K562 (cell line): ENCODE measurements at regions not wholly inside any gene's neighbourhood (a gene's known extent, or its start where the extent isn't known, plus 50 kb on each side); places are given as distances from the start of the nearest gene placed in this dataset.

Experiments
- ATAC-seq: fragments of 200-7000 bp; cut with Tn5 transposase; 3 replicates; pipeline ENCODE4 v1.9.1; 2020; ENCODE audit warnings: moderate library complexity
- BruUV-seq: library from RNA; stranded (reverse); fragments of 400-500 nt; replicated peaks from 2 replicates; lab custom pipeline; 2021; lab: Mats Ljungman, UMichigan
- CTCF ChIA-PET: fragments of 300-600 bp; formaldehyde crosslinking; extraction: SDS; loops from one replicate; lab custom pipeline; 2021; ENCODE audit warnings: low intra/inter-chr PET ratio; lab: Yijun Ruan, JAX
- POLR2A ChIA-PET: fragments of 300-600, 350-650 bp; sonication (Branson Sonifier 250); formaldehyde crosslinking; extraction: SDS; loops from one replicate; lab custom pipeline; 2021; ENCODE audit warnings: antibody characterized with exemption, inconsistent platforms; lab: Yijun Ruan, JAX
- DNase-seq, 4 experiments: peaks; one replicate each; pipeline versions ENCODE4 v3.0.0 to v3.0.0-alpha.2; 2011 to 2018; ENCODE audit warnings: low spot score in 3 of 4, mixed read lengths in 3 of 4; ENCODE audit errors: extremely low read depth in 1 of 4
- FAIRE-seq: peaks from 2 replicates; lab custom pipeline; 2011; peaks lifted over from hg19 to GRCh38; lab: Jason Lieb, UNC
- H2AFZ ChIP-seq: 2 replicates; pipeline ENCODE4 v1.6.0; 2011; ENCODE audit warnings: low read depth, low read length, control low read depth, inconsistent platforms
- H3K27ac ChIP-seq: fragments of 200-600 bp; 3 replicates; pipeline ENCODE4 v1.8.0; 2011; ENCODE audit warnings: low read depth, mild to moderate bottlenecking, control low read depth, inconsistent platforms, low read length, moderate library complexity, mixed read lengths; ENCODE audit errors: extremely low read depth
- H3K27me3 ChIP-seq, 2 experiments: fragments of 300-600 bp in 1 of 2; 2 replicates in 1 of 2; 3 replicates in 1 of 2; pipeline versions ENCODE4 v1.6.0 to v1.8.0; 2011; ENCODE audit warnings: inconsistent platforms in 2 of 2, low read length in 2 of 2, mild to moderate bottlenecking in 1 of 2, mixed read lengths in 1 of 2, moderate library complexity in 1 of 2; ENCODE audit not compliant: control insufficient read depth in 2 of 2, insufficient read depth in 2 of 2
- H3K36me3 ChIP-seq: fragments of 300-600 bp; 3 replicates; pipeline ENCODE4 v1.8.0; 2011; ENCODE audit warnings: mild to moderate bottlenecking, low read length, inconsistent platforms; ENCODE audit not compliant: control insufficient read depth, insufficient read depth
- H3K4me1 ChIP-seq, 2 experiments: fragments of 200-600 bp in 1 of 2; replicated peaks in 1 of 2; 2 replicates in 1 of 2; 3 replicates in 1 of 2; pipeline versions ENCODE4 v1.5.1 to v1.8.0; 2011; ENCODE audit warnings: inconsistent platforms in 2 of 2, low read length in 2 of 2, mild to moderate bottlenecking in 1 of 2, mixed read lengths in 1 of 2, moderate library complexity in 1 of 2; ENCODE audit not compliant: control insufficient read depth in 2 of 2, insufficient read depth in 2 of 2
- H3K4me2 ChIP-seq: 2 replicates; pipeline ENCODE4 v1.6.1; 2011; ENCODE audit warnings: low read length, control low read depth, inconsistent platforms, mixed read lengths; ENCODE audit not compliant: insufficient read depth
- H3K4me3 ChIP-seq: fragments of 200-600 bp; sonication (generic), shearing (Covaris generic); 2 replicates; pipeline ENCODE4 v1.5.1; 2016; ENCODE audit warnings: control low read depth, inconsistent platforms
- H3K79me2 ChIP-seq: fragments of 200-600 bp; 3 replicates; pipeline ENCODE4 v1.8.0; 2011; ENCODE audit warnings: low read length, inconsistent platforms; ENCODE audit not compliant: control insufficient read depth, insufficient read depth
- H3K9ac ChIP-seq, 2 experiments: 2 replicates each; pipeline versions ENCODE4 v1.6.0 to v1.6.1; 2011; ENCODE audit warnings: low read depth in 2 of 2, low read length in 2 of 2, control low read depth in 1 of 2, inconsistent platforms in 1 of 2, mild to moderate bottlenecking in 1 of 2, mixed read lengths in 1 of 2; ENCODE audit not compliant: insufficient read depth in 1 of 2
- H3K9me1 ChIP-seq: one replicate; pipeline ENCODE4 v1.6.0; 2011; ENCODE audit warnings: inconsistent platforms, mild to moderate bottlenecking, low read length, moderate library complexity; ENCODE audit not compliant: control insufficient read depth, insufficient read depth
- H3K9me3 ChIP-seq: replicated peaks from 2 replicates; pipeline ENCODE4 v1.5.1; 2011; ENCODE audit warnings: low read depth, low read length, inconsistent platforms; ENCODE audit not compliant: control insufficient read depth, insufficient read depth
- H4K20me1 ChIP-seq: replicated peaks from 2 replicates; pipeline ENCODE4 v1.6.1; 2011; ENCODE audit warnings: low read length, inconsistent platforms, mixed read lengths; ENCODE audit not compliant: control insufficient read depth, insufficient read depth
- ATF1 ChIP-seq, 2 experiments: fragments of 450-650 bp in 1 of 2; IDR thresholded peaks; 2 replicates each; pipeline ENCODE4 v1.6.1; 2016; ENCODE audit warnings: missing compliant biosample characterization in 1 of 2, missing genetic modification characterization in 1 of 2
- C11orf30 ChIP-seq: fragments of 450-650 bp; IDR thresholded peaks from 2 replicates; pipeline ENCODE4 v1.6.1; 2016; ENCODE audit warnings: low read depth, mild to moderate bottlenecking
- CBFA2T3 ChIP-seq: fragments of 450-650 bp; IDR thresholded peaks from 2 replicates; pipeline ENCODE4 v1.6.1; 2017
- ELF1 ChIP-seq: fragments of 200-800 bp; sonication (Bioruptor generic); IDR thresholded peaks from 2 replicates; pipeline ENCODE4 v1.6.1; 2016; ENCODE audit warnings: missing genetic modification characterization, missing compliant biosample characterization
- FOSL1 ChIP-seq: fragments of 200-800 bp; sonication (Bioruptor generic); conservative IDR thresholded peaks from 2 replicates; pipeline ENCODE4 v1.6.1; 2016; ENCODE audit warnings: missing genetic modification characterization, missing compliant biosample characterization
- KDM1A ChIP-seq, 2 experiments: fragments of 450-650 bp; IDR thresholded peaks; 2 replicates each; pipeline ENCODE4 v1.6.1; 2016; ENCODE audit warnings: mild to moderate bottlenecking in 2 of 2
- KDM5B ChIP-seq: fragments of 200-600 bp; sonication (generic); IDR thresholded peaks from 2 replicates; pipeline ENCODE4 v1.6.1; 2012; ENCODE audit warnings: low read depth, mild to moderate bottlenecking, moderate library complexity, low read length, control low read depth, inconsistent platforms; ENCODE audit not compliant: insufficient replicate concordance
- MAFG ChIP-seq: fragments of 450-650 bp; conservative IDR thresholded peaks from 2 replicates; pipeline ENCODE4 v1.6.1; 2016; ENCODE audit warnings: missing genetic modification characterization, missing compliant biosample characterization
- MEIS2 ChIP-seq: fragments of 450-650 bp; IDR thresholded peaks from 2 replicates; pipeline ENCODE4 v1.6.1; 2014; ENCODE audit warnings: mild to moderate bottlenecking; ENCODE audit not compliant: partially characterized antibody
- POLR3G ChIP-seq: IDR thresholded peaks from 2 replicates; pipeline ENCODE4 v1.6.1; 2011; ENCODE audit not compliant: insufficient read length, insufficient replicate concordance; ENCODE audit errors: extremely low read depth
- SMARCA5 ChIP-seq: fragments of 450-650 bp; IDR thresholded peaks from 2 replicates; pipeline ENCODE4 v1.6.1; 2016
- ZKSCAN1 ChIP-seq: fragments of 150-350 bp; IDR thresholded peaks from 2 replicates; pipeline ENCODE4 v1.6.1; 2016; ENCODE audit warnings: low read depth, low read length
- ZNF316 ChIP-seq: fragments of 450-650 bp; IDR thresholded peaks from 2 replicates; pipeline ENCODE4 v1.6.1; 2016
- ZZZ3 ChIP-seq: fragments of 450-650 bp; IDR thresholded peaks from 2 replicates; pipeline ENCODE4 v1.6.1; 2016; ENCODE audit warnings: antibody characterized with exemption, mild to moderate bottlenecking, moderate library complexity
- WGBS: fragments of 100-300 bp; shearing (Covaris generic); methylation state at CpG from one replicate; pipeline ENCODE4 v1.1.6; 2016; ENCODE audit warnings: low coverage, mixed read lengths; ENCODE audit not compliant: insufficient coverage; ENCODE audit errors: missing lambda C conversion rate; 5-methylcytosine and 5-hydroxymethylcytosine counted together
- in situ Hi-C: fragments of 300-500 bp; cut with MboI; formaldehyde crosslinking; loops from 4 replicates; pipeline ENCODE4 v1.15.0; 2018; ENCODE audit warnings: inconsistent platforms, mixed read lengths
- intact Hi-C: fragments of 100-400 bp; cut with micrococcal nuclease; formaldehyde crosslinking; loops from 2 replicates; pipeline ENCODE4 v1.14.2; 2022
- TF ChIP-seq, protein P1 (sequence below): fragments of 450-650 bp; IDR thresholded peaks from 2 replicates; pipeline ENCODE4 v1.6.1; 2016

- ATAC-seq (no peak), FAIRE-seq (no peak), DNase-seq (no peak)
- 5% methylated on average over 3 of the region's 3 CpGs for WGBS
- Histone ChIP-seq H3K4me2 (no peak overlapping the region), H3K9ac (no peak overlapping the region), H2AFZ (no peak overlapping the region), H3K27me3 (peaks cover 26 to 45% of the 10 kb centered on the region in 2 experiments), H3K9me3 (no peaks in the 10 kb centered on the region), H3K27ac (no peak overlapping the region), H3K9me1 (no peaks in the 10 kb centered on the region), H4K20me1 (no peaks in the 10 kb centered on the region), H3K79me2 (no peaks in the 10 kb centered on the region), H3K4me1 (peaks cover 6 to 10% of the 10 kb centered on the region in 2 experiments; a peak in 2 of 5 replicates), H3K36me3 (no peaks in the 10 kb centered on the region), H3K4me3 (no peak overlapping the region)
- ChIA-PET POLR2A (no interaction called here), CTCF (no interaction called here)
- intact Hi-C loops (no loop called here), in situ Hi-C loops (no loop called here)
- BruUV-seq, result no TSS peak
- TF ChIP-seq MEIS2, result peak; percentile 30
- no peak for TF ChIP-seq ZKSCAN1
- TF ChIP-seq ZNF316, result peak; percentile 74
- peak; percentile 32; the same call in 1 of the 2 replicates for TF ChIP-seq MAFG (tag)
- no peak for TF ChIP-seq SMARCA5
- TF ChIP-seq CBFA2T3, result no peak
- TF ChIP-seq ATF1 (CRISPR knock-in tag; IDR thresholded peaks at IDR 0.05), result no peak
- no peak for TF ChIP-seq ATF1 (tag; IDR thresholded peaks at IDR 0.05)
- TF ChIP-seq FOSL1, result peak; percentile 40
- TF ChIP-seq, protein P1, sequence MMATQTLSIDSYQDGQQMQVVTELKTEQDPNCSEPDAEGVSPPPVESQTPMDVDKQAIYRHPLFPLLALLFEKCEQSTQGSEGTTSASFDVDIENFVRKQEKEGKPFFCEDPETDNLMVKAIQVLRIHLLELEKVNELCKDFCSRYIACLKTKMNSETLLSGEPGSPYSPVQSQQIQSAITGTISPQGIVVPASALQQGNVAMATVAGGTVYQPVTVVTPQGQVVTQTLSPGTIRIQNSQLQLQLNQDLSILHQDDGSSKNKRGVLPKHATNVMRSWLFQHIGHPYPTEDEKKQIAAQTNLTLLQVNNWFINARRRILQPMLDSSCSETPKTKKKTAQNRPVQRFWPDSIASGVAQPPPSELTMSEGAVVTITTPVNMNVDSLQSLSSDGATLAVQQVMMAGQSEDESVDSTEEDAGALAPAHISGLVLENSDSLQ, result no peak
- peak; percentile 61; the same call in 1 of the 2 replicates for TF ChIP-seq C11orf30
- no peak for TF ChIP-seq KDM5B
- no peak for TF ChIP-seq ELF1 (tag)
- peak; percentile 46 to 71; a peak in 3 of 4 replicates for TF ChIP-seq KDM1A (IDR thresholded peaks at IDR 0.05)
- no peak for TF ChIP-seq ZZZ3
- TF ChIP-seq POLR3G, result no peak
Observed at GRCh38 chr1:43015269-43015668, 56.6 kb upstream of the SLC2A1 start.
